EL (cell line): ENCODE measurements at regions not wholly inside any gene's neighbourhood (a gene's known extent, or its start where the extent isn't known, plus 50 kb on each side); places are given as distances from the start of the nearest gene placed in this dataset.
A peak's percentile ranks its signal among the peaks of the same experiment; 100 is the strongest.
"Not testable (repeated sequence)": the region's sequence is repeated elsewhere in the genome, so short reads cannot be mapped to it uniquely, and the experiment has no call there.

Source experiments
- DNase-seq: peaks from one replicate; pipeline ENCODE4 v3.0.0-alpha.2; 2016

GRCh38 chr13:28607187-28607955 lies 51.6 kb upstream of the POMP start:
- DNase-seq, result no peak

DNA sequence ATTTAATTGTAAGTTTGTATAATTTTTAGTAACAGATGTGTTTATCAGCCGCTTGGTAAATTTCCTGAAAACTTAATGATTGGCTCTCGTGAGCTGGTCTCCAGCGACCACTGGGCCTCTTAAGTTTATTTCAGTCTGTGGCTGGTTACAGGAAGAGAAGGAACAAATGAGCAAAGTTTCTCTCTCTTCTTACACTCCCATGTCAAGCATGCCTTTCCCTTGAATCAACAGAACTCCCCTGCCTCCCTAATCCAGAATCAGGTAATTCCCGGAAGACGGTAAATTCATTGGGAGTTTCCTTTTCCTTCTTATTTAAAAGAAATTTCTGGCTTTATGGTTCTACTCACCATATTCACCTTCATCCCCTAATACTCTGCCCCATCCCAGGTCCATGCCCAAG lies 52.5 kb upstream of the POMP start:
- no peak for DNase-seq

GRCh38 chr13:28605147-28605546 lies 53.8 kb upstream of the POMP start:
- DNase-seq, result not testable (repeated sequence)

- no peak for DNase-seq
These were observed 55.8 kb upstream of the POMP start for GRCh38 chr13:28603043-28603664.

DNA sequence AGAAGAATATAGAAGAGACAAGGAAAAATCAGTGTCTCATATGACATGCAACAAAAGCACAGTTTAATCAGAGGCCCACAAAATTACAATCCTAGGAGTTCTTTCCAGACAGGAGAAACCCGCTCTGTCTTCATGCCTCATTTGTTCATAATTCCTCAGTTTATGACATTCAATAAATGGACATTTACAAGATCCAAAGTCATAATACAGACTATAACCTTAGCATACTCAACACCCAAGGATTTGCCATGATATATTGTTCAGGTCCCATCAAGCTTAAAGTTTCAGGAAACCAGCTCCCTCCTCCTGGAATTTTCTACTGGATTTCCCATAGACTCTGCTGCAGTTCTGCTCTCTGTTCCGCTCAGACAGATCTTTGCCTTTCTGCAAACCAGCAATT lies 56.4 kb upstream of the POMP start:
- DNase-seq, result no peak

DNA sequence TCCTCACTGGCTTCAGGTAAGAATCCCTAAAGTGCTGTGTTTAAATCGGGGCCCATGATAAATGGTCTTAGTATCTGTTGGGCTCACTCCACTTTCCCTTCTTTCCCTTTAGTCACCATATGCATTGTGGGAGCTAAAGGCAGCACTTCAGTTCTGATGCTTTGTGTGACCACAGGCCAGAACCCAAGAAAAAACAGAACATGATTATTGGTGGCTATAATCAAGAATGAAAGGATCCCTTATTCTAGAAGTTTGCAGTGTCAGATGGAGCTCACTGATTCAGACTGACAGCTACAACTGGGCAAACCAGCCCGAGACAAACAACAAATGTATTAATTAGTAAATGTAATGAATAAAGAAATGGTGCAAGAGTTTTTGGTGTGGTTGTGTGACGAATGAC lies 57.3 kb upstream of the POMP start:
- DNase-seq, result no peak

- no peak for DNase-seq
These were observed 61.3 kb upstream of the POMP start for GRCh38 chr13:28597641-28598040.

GRCh38 chr13:28590461-28590860 lies 68.5 kb upstream of the POMP start:
- DNase-seq, result no peak

- DNase-seq, result no peak
These were observed 70.6 kb upstream of the POMP start for GRCh38 chr13:28588296-28588695.

DNA sequence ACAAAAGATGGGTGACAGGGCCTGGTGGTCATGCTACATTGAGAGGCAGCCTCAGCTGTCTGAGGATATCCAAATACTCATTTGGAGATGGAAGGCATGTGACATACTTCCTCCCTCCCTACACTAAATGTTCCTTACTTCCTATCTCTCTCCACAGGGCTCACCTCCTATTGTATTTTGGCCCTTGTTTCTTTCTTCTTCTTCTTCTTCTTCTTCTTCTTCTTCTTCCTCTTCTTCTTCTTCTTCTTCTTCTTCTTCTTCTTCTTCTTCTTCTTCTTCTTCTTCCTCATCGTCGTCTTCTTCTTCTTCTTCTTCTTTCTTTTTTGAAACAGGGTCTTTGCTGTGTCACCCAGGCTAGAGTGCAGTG lies 71.8 kb upstream of the POMP start:
- DNase-seq, result no peak

DNA sequence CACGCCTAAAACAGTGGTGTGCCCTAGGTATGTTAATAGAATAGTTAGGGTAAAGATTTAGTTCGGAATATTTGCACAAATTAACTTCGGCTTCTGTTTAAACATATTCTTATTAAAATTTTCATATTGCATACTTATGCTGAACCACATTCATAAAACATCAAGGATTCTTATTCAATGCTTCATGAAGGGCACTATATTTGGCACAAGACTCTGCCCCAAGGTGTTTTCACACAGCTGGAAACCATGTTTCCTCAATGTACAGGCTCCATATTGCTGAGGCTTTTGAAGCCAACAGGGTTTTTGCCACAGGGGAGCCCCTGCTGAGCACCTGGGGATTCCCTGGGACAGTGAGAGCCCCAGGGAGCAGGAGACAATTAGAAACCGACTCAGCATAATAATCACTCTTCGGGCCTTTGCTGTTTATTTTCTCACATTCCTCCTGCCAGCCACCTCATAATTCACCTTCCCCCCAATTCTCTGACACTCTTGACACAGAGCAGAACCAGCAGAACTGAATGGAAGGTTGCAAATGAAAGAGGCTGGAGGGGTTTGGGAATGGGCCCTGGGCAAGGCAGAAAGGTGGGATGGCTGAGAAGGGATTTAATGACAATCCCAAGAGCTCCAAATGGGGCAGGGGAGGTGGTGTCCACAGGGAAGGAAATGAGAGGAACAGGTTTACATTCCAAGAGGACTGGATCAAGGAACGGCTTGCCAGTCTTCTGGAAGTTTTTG lies 72.3 kb upstream of the POMP start:
- DNase-seq, result no peak

DNA sequence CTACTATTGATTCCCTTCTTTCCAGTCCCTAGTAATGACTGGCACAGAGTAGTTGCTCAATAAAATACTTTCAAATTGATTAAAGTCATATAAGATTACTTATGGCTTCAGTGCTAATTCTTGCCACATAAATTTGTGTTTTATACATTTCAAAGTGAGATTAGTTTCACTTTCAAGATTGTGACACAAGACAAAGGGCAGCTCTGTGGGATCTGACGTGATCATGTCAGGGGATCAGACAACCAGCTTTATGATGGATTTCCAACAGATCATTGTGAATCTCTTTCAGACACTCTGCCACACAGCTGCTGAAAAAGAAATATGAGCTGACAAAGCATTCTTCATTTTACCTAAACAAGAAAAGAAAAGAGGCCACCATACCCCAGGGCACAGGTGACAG lies 73.4 kb upstream of the POMP start:
- no peak for DNase-seq

- peak; percentile 81 for DNase-seq
These were observed 74.0 kb upstream of the POMP start for GRCh38 chr13:28584873-28585381.

DNA sequence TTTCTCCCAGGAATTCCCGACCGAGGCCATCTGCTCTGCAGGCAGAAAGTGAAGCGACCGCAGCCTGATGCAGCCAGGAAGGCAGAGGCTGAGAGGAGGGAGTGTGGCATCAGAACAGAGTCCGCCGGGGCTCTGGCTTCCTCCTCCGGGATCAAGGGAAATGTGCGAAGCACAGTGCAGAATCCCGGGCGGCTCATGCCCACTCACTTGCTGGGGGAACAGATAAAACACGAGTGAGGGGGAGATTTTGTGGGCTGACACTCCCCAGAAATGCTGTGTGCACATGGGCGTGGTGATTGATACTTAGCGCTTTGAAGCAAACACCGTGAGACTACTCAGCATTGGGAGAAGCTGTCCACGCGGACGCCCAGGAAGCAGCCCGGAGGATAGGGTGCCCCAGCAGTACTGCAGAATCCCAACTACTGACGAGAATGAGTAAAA lies 75.3 kb upstream of the POMP start:
- DNase-seq, result no peak

- no peak for DNase-seq
These were observed 76.1 kb upstream of the POMP start for GRCh38 chr13:28582892-28583240.

- DNase-seq, result peak; percentile 16
These were observed 76.6 kb upstream of the POMP start for GRCh38 chr13:28582225-28582891.

DNA sequence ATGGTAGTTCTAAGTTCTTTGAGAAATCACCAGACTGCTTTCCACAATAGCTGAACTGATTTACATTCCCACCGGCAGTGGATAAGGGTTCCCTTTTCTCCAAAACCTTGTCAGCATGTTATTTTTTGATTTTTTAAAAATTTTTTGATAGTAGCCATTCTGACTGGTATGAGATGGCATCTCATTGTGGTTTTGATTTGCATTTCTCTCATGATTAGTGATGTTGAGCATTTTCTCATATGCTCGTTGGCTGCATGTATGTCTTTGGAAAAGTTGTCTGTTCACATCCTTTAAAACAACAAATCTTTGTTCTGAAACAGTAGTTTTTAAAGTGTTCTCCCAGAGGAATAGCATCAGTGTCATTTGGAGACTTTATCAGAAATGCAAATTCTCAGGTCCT lies 77.5 kb upstream of the POMP start:
- DNase-seq, result no peak

- no peak for DNase-seq
These were observed 79.2 kb upstream of the POMP start for GRCh38 chr13:28579736-28580135.

DNA sequence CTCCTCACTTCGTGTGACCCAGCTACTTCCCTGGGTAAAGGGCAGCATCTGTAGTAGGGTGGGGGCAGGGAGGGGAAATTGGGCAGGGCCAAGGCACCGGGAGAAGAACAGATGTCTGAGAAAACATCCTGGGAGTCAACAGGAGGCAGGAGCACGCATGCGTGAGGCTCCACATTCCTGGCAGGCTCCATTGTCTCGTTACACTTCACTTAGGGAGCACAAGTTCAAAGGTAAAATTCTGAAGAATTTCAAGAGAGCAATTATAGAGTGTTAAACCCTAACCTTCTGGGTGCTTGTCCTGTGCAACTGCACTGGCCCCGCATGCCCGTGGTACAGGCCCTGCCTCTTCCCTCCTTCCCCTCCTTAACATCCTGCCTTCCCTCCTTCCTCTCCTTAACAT lies 79.6 kb upstream of the POMP start:
- no peak for DNase-seq

GRCh38 chr13:28576067-28576466 lies 81.1 kb upstream of the FLT1 start:
- DNase-seq, result no peak

- DNase-seq, result no peak
These were observed 80.3 kb upstream of the FLT1 start for GRCh38 chr13:28575200-28575599.

DNA sequence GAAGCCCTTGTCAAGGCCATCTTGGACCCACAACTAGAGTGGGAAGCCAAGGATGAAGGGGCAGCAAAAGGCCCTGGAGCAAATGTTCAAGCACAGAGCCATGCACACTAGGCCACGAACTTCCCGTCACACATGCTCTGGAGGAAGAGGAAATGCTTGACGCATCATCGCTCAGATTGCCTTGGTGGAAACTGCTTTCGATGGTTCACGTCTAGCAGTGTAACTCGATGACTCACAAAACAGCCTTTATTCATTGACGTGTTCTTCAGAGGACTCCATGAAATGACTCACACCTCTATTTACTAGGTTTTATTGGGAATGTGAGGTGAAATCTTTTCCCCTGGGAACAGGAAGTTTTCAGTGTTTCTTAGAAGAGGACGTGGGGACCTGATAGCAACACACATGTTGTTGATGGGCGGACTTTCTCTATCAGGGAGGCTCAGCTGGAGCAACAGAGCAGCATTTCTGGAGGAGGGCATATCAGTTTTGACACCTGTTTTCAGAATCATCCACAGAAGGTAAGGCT lies 79.8 kb upstream of the FLT1 start:
- peak; percentile 99 for DNase-seq
